T-helper 17 cell (primary cell): ENCODE measurements at regions not wholly inside any gene's neighbourhood (a gene's known extent, or its start where the extent isn't known, plus 50 kb on each side); places are given as distances from the start of the nearest gene placed in this dataset.

Experiments used
- ATAC-seq: fragments of 150-1000 bp; cut with Tn5 transposase; 2 replicates; pipeline ENCODE4 v1.10.0; 2021; ENCODE audit warnings: mild to moderate bottlenecking, moderate library complexity
- DNase-seq, 3 donors: peaks; one replicate each; pipeline versions ENCODE4 v3.0.0 to v3.0.0-alpha.2; 2020 to 2021
- H3K9me3 ChIP-seq: one replicate; pipeline ENCODE4 v1.7.0; 2013; ENCODE audit warnings: low read length, mild to moderate bottlenecking; ENCODE audit not compliant: control insufficient read depth, poor library complexity, severe bottlenecking
- H3K27ac Mint-ChIP-seq: one replicate; pipeline ENCODE4 v1.8.0; 2022; ENCODE audit warnings: mild to moderate bottlenecking, moderate library complexity, mixed read lengths
- H3K27me3 Mint-ChIP-seq: one replicate; pipeline ENCODE4 v1.8.0; 2022; ENCODE audit warnings: mixed read lengths
- H3K36me3 Mint-ChIP-seq: one replicate; pipeline ENCODE4 v1.8.0; 2022; ENCODE audit warnings: low read depth, mixed read lengths
- H3K4me1 Mint-ChIP-seq: one replicate; pipeline ENCODE4 v1.8.0; 2022; ENCODE audit warnings: mild to moderate bottlenecking, mixed read lengths
- H3K4me3 Mint-ChIP-seq: one replicate; pipeline ENCODE4 v1.8.0; 2022; ENCODE audit warnings: mild to moderate bottlenecking, moderate library complexity, mixed read lengths

- ATAC-seq, result no peak
- H3K27ac Mint-ChIP-seq, result no peak overlapping the region
These were observed 252.0 kb downstream of the BRD1 start for GRCh38 chr22:49575703-49576081.

DNA sequence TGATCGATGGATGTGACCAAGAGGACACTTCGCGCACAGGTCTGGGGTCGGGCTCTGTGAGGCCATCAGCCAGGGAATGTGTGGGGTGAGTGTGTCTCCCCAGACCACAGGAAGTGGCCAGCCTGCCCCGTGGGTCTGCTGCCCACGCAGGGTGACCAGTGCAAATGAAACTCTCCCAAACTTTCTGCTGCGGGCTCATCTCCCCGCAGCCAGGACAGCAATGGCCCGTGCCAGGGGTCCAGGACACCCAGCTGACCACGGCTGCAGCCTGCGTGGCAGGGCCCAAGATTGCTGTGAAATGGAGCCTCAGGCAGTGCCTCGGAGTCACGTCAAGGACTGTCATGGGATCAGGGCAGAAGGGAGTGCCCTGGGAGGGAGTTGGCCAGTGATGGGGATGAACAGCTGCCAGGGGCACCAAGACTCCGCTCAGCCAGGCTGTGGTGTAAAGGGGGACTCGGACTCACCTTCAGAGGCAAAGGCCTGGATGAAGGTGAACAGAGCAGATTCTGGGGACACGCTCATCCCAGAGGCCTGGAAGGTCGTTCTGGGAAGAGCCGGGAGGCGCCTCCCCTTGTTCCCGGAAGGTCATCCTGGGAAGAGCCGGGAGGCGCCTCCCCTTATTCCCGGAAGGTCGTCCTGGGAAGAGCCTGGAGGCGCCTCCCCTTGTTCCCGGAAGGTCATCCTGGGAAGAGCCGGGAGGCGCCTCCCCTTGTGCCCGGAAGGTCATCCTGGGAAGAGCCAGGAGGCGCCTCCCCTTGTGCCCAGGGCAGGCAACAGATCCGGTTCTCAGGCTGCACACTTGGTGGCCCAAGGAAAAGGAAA, 252.6 kb downstream of the BRD1 start:
- no peaks in the 10 kb centered on the region for H3K9me3 ChIP-seq
- no peaks in the 10 kb centered on the region for H3K27me3 Mint-ChIP-seq
- no peak overlapping the region for H3K4me3 Mint-ChIP-seq
- ATAC-seq (no peak), DNase-seq (no peak)
- no peak overlapping the region for H3K27ac Mint-ChIP-seq
- no peaks in the 10 kb centered on the region for H3K36me3 Mint-ChIP-seq
- peaks cover 9% of the 10 kb centered on the region for H3K4me1 Mint-ChIP-seq

More at GRCh38 chr22:49575703-49576081, 252.0 kb downstream of the BRD1 start:
- Mint-ChIP-seq H3K4me1 (peaks cover 9% of the 10 kb centered on the region), H3K4me3 (no peak overlapping the region), H3K36me3 (no peaks in the 10 kb centered on the region), H3K27me3 (no peaks in the 10 kb centered on the region)
- no peak for DNase-seq
- H3K9me3 ChIP-seq, result no peaks in the 10 kb centered on the region

DNA sequence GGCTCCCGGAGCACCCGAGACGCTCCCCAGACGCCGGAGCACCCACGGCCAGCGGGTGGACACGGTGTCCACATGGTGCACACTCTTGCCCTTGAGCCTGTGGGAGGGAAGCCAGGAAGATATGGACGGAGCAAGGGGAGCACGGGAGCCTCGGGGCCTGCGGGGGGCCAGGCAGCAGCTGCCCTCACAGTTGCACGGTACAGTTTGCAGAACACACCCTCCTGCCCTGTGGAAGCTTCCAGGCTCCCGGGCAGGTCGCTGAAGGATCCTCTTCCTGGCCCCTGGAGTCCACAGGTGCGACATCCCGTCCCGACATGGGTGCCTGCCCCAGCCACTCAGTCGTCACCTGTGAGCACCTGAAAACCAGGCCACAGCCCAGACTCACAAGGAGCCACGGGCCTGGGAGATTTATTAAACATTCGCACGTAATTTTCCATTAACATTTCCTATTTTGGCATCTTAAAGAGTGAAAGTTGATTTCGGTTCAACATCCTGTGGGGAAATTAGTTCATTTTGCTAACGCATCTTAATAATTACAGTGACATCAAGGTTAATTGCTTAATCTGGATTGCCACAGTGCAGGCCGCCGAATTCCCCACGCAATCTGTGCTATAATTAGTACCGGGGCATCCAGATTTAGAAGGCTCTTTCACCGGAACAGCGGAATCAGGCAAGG, 253.3 kb downstream of the BRD1 start:
- Mint-ChIP-seq H3K4me3 (no peak overlapping the region), H3K27me3 (no peaks in the 10 kb centered on the region), H3K27ac (no peak overlapping the region), H3K4me1 (peaks cover 9% of the 10 kb centered on the region), H3K36me3 (no peaks in the 10 kb centered on the region)
- ATAC-seq (no peak), DNase-seq (no peak)
- no peaks in the 10 kb centered on the region for H3K9me3 ChIP-seq

- Mint-ChIP-seq H3K36me3 (no peaks in the 10 kb centered on the region), H3K27ac (no peak overlapping the region), H3K4me3 (no peak overlapping the region), H3K4me1 (peaks cover 10% of the 10 kb centered on the region), H3K27me3 (no peaks in the 10 kb centered on the region)
- no peak for ATAC-seq
- DNase-seq, result no peak
- no peaks in the 10 kb centered on the region for H3K9me3 ChIP-seq
These were observed 254.4 kb downstream of the BRD1 start for GRCh38 chr22:49573109-49573765.

GRCh38 chr22:49571326-49571725, 256.3 kb downstream of the BRD1 start:
- Mint-ChIP-seq H3K27ac (no peak overlapping the region), H3K4me3 (no peak overlapping the region), H3K4me1 (peaks cover 10% of the 10 kb centered on the region), H3K36me3 (no peaks in the 10 kb centered on the region), H3K27me3 (no peaks in the 10 kb centered on the region)
- DNase-seq, result no peak
- H3K9me3 ChIP-seq, result no peaks in the 10 kb centered on the region
- ATAC-seq, result no peak

- Mint-ChIP-seq H3K36me3 (no peaks in the 10 kb centered on the region), H3K4me3 (no peak overlapping the region), H3K27ac (no peak overlapping the region), H3K4me1 (peaks cover 10% of the 10 kb centered on the region), H3K27me3 (no peaks in the 10 kb centered on the region)
- DNase-seq (no peak), ATAC-seq (no peak)
- no peaks in the 10 kb centered on the region for H3K9me3 ChIP-seq
These were observed 257.4 kb downstream of the BRD1 start for GRCh38 chr22:49570032-49570848.

DNA sequence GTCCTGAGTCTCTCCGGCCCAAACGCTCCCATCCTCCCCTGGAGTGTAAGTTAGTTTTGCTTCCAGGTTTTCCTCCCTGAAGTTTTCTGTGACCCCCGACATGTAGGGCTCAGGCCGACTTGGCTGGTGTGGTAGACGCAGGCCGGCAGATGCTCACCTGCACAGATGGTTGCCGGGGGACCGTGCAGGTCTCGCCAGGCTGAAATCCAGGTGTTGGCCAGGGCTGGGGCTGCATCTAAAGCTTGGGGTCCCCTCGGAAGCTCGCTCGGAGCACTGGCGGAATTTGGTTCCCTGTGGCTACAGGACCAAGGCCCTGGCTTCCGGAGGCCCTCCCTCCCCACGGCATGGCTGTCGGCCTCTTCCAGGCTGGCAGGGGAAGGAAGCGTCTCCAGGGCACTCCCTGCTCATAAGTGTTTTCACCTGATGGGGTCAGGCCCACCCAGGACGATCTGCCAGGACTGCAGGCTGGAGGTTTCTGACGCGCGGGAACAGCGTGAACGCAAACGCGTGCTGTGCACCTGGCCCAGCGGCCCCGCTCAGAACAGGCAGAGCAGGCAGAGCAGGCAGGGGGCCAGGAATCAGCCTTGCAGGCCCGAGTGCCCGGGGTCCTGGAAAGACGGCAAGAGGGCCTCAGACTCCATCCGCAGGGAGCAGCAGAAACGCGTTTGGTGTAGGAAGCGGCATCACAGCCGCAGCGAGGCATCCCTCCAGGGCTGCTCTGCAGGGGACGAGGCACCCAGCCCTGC, 258.2 kb downstream of the BRD1 start:
- H3K4me3 Mint-ChIP-seq, result no peak overlapping the region
- no peaks in the 10 kb centered on the region for H3K27me3 Mint-ChIP-seq
- H3K9me3 ChIP-seq, result no peaks in the 10 kb centered on the region
- H3K4me1 Mint-ChIP-seq, result peaks cover 5% of the 10 kb centered on the region
- DNase-seq (no peak), ATAC-seq (no peak)
- H3K27ac Mint-ChIP-seq, result no peak overlapping the region
- H3K36me3 Mint-ChIP-seq, result no peaks in the 10 kb centered on the region

DNA sequence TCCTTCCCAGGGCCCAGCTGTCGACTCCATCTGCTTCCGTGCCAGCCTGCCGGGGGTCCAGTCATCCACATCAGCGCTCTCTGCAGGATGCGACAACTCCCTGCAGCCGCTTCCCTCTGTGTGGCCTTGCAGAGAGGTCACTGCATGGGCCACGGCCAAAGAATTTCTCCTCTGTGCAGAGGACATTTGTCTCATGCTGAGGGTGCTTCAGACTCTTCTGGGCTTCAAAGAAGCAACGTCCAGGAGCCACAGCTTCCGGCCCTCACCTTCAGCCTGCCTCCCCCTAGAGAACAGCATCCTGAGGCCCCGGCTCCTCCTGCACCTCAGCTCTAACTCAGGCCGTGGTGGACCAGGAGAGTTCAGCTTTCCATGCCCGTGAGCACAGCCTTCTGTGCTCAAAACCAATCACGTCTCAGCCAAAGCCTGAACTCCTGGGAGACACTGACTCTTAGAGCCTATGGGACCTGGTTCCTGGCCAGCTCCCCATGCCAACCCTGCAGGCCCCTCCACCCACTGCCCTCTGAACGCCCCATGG, 258.9 kb downstream of the BRD1 start:
- DNase-seq, result no peak
- Mint-ChIP-seq H3K27ac (no peak overlapping the region), H3K36me3 (no peaks in the 10 kb centered on the region), H3K4me3 (no peak overlapping the region), H3K4me1 (peaks cover 5% of the 10 kb centered on the region), H3K27me3 (no peaks in the 10 kb centered on the region)
- ATAC-seq, result no peak
- no peaks in the 10 kb centered on the region for H3K9me3 ChIP-seq

DNA sequence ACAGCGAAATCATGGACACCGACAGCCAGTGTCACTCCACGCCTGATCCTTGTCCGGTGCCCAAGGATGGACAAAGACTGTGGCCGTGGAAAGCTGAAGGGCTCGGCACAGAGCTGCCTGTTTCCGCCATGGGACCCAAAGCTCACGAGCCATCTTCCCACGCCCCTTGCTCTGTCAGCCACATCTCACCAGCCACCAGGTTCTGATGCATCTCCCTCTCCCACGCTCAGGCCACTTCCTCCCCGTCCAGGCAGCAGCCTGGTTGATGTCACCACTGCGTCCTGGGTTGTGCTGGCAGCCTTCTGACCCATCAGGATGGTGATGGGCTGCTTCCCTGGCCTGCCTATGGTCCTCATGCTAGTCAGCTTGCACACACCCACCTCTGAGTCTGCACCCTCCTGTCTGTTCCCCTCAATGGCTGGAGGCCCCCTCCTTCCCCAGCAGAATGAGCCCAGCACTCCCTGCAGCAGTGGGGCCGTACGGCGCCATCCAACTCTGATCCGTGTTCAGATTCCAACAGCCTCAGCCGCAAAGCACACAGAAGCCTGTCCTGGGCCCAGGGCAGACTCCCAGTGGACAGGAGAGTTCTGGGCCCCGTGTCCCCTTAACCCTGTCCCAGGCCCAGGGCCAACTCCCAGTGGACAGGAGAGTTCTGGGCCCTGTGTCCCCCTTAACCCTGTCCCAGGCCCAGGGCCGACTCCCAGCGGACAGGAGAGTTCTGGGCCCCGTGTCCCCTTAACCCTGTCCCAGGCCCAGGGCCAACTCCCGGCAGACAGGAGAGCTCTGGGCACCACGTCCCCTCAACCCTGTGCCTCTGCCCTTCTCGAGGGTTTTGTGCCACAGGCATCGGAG, 259.5 kb downstream of the BRD1 start:
- DNase-seq (no peak), ATAC-seq (no peak)
- Mint-ChIP-seq H3K27me3 (no peaks in the 10 kb centered on the region), H3K27ac (no peak overlapping the region), H3K4me1 (peaks cover 2% of the 10 kb centered on the region), H3K4me3 (no peak overlapping the region), H3K36me3 (no peaks in the 10 kb centered on the region)
- no peaks in the 10 kb centered on the region for H3K9me3 ChIP-seq

DNA sequence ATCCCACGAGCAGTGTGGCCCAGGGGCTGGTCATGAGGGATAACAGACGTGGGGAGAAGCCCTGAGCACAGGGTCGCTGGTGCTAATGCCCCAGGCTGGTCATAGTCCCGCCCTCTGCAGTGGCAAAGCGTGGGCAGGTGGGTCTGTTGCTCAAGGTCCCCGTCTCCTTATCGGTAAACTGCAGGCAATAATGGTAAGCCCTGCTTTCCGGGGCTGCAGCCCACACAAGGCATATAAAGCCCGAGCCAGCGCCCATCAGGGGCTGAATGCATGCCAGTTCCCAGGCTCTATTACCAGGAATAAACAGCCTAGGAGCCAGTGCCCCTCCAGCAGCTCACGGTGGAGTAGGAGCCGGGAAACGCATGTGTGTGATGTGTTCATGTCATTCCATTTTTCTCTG, 261.0 kb downstream of the BRD1 start:
- no peaks in the 10 kb centered on the region for H3K36me3 Mint-ChIP-seq
- H3K9me3 ChIP-seq, result no peaks in the 10 kb centered on the region
- peaks cover 2% of the 10 kb centered on the region for H3K4me1 Mint-ChIP-seq
- H3K4me3 Mint-ChIP-seq, result no peak overlapping the region
- no peaks in the 10 kb centered on the region for H3K27me3 Mint-ChIP-seq
- DNase-seq, result no peak
- ATAC-seq, result no peak
- no peak overlapping the region for H3K27ac Mint-ChIP-seq

DNA sequence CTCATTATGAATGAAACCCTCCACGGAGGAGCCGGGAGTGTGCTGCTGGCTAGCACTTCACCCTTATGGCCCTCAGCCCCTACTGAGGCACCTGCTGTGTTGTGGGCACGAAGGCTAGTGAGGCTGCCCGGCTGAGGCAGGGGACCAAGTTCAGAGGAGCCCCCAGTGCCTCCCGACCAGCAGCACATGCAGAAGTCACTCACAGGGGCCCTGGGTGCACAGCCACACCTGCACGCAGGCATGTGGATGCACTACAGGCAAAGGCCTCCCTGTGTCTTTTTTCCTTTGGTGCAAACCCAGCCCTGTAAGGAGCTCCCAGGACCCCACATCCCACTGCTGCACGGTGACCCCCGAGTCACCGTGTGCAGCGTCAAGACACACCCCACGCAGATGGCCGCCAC, 261.5 kb downstream of the BRD1 start:
- ATAC-seq (no peak), DNase-seq (no peak)
- Mint-ChIP-seq H3K36me3 (no peaks in the 10 kb centered on the region), H3K4me1 (peaks cover 2% of the 10 kb centered on the region), H3K27me3 (no peaks in the 10 kb centered on the region), H3K4me3 (no peak overlapping the region), H3K27ac (no peak overlapping the region)
- no peaks in the 10 kb centered on the region for H3K9me3 ChIP-seq

DNA sequence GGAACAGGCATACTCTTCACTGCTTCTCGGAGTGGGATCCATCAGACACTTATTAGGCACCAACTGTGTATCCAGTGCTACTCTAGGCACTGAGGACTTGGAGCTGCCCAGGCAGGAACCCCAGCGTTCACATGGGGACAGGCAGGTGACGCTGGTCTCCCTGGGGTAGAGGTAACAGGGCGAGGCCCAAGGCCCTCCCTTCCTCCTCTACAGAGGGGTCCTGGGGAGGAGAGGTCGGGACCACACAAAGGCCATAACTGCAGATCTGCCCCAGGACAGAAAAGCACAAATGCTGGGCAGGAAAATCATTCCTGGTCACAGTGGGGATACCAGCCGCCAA, 262.2 kb downstream of the BRD1 start:
- DNase-seq (no peak), ATAC-seq (no peak)
- Mint-ChIP-seq H3K4me1 (peaks cover 2% of the 10 kb centered on the region), H3K27ac (no peak overlapping the region), H3K4me3 (no peak overlapping the region), H3K36me3 (no peaks in the 10 kb centered on the region), H3K27me3 (no peaks in the 10 kb centered on the region)
- H3K9me3 ChIP-seq, result no peaks in the 10 kb centered on the region
